ENCODE measurements at regions not wholly inside any gene's neighbourhood (a gene's known extent, or its start where the extent isn't known, plus 50 kb on each side); places are given as distances from the start of the nearest gene placed in this dataset.

DNA sequence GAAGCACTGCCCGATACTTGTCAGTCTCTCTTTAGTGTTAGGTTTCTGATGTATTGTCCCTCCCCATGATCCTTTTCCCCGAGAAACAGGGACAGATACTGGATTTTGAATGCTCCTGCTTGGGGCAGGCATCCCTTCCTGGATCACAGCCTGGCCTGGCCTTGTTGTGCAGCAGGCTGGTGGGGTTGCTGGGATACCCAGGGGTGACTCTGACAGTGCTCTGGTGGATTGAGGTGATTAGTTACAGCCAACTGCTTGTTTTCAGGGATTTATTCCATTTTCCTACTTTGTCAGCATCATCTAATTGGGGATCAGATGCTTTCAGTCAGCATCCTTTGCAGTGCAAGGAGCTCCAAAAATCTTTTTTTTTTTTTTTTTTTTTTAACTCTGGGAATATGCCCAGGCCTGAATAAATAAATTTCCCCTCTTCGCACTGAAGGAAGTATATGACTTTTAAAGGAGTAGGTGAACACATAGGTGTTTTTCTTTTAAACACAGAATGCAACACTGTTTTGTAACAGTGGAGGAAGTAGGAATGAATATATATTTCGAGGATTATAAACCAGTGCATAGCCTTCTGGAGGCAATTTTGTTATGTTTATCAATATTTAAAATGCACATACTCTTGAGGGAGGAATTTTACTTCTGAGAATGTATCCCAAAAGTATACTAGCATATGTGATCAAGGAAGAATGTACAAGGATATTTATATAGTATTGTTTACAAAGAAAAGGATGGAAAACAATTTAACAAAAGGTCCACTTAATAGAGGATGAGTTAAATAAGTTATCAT is 127.3 kb upstream of the ELL2 start:
- no peak for ATAC-seq
- H3K4me1 ChIP-seq = no peaks in the 10 kb centered on the region
- H3K9me3 ChIP-seq = no peaks in the 10 kb centered on the region
- H3K4me3 ChIP-seq = no peak overlapping the region
- no peaks in the 10 kb centered on the region for H3K36me3 ChIP-seq
- intact Hi-C loops (cut with DNase I) = no loop called here
- DNase-seq = no peak
- TF ChIP-seq, protein P1, sequence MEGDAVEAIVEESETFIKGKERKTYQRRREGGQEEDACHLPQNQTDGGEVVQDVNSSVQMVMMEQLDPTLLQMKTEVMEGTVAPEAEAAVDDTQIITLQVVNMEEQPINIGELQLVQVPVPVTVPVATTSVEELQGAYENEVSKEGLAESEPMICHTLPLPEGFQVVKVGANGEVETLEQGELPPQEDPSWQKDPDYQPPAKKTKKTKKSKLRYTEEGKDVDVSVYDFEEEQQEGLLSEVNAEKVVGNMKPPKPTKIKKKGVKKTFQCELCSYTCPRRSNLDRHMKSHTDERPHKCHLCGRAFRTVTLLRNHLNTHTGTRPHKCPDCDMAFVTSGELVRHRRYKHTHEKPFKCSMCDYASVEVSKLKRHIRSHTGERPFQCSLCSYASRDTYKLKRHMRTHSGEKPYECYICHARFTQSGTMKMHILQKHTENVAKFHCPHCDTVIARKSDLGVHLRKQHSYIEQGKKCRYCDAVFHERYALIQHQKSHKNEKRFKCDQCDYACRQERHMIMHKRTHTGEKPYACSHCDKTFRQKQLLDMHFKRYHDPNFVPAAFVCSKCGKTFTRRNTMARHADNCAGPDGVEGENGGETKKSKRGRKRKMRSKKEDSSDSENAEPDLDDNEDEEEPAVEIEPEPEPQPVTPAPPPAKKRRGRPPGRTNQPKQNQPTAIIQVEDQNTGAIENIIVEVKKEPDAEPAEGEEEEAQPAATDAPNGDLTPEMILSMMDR (IDR thresholded peaks at IDR 0.05) = no peak
- H3K27me3 ChIP-seq = no peaks in the 10 kb centered on the region
- no peak overlapping the region for H3K27ac ChIP-seq

DNA sequence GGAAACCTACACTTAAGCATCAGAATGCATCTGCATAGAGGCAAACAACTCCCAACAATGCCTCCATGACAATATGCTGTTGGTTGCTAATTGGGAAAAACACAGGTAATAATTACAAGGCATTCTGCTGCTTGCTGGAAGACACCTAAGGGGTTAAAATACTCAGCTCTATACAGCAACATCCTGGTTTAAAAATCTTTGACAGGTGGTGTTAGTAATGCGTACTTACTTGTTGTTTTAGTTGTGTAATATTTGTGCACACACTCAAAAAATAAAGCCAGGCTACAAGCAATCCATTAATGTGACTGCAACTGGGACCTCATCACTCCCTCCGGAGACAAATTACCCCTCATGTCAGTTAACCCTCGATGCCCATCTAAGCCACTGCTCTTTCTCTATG is 126.3 kb upstream of the ELL2 start:
- Histone ChIP-seq H3K27ac (no peak overlapping the region), H3K36me3 (no peaks in the 10 kb centered on the region), H3K27me3 (no peaks in the 10 kb centered on the region), H3K4me1 (no peaks in the 10 kb centered on the region), H3K9me3 (no peaks in the 10 kb centered on the region), H3K4me3 (no peak overlapping the region)
- ATAC-seq (no peak), DNase-seq (no peak)
- TF ChIP-seq, protein P1 (IDR thresholded peaks at IDR 0.05) = no peak
- intact Hi-C loops (cut with DNase I) = no loop called here

DNA sequence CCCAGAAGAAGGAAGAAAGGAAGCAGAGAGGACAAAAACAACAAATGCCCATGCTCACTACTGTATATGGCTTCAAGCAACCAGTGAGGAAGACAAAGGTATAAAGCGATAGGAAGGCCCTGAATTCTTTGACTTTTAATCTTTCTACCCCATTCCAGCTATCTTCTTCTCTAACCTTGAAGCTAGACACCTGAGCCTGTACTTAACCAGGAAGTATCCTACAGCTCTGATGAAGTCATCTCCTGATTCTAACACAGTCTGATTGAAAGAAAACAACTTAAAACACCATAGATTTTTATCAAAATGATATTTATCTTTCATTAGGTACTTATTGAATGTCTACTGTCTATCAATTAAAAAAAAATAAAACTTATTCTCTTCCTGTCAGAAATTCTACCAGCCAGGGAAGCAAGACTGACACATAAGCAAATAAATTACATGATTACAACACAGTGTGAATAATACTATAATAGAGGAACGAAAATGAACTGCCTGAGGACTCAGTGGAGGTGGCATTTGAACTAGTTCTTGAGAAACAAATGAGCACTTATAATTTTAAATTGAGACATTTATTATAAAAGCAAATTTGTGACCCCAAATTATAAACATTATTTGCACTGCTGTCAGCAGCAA is 123.3 kb upstream of the ELL2 start:
- Histone ChIP-seq H3K4me3 (no peak overlapping the region), H3K27me3 (no peaks in the 10 kb centered on the region), H3K27ac (no peak overlapping the region), H3K36me3 (no peaks in the 10 kb centered on the region), H3K9me3 (no peaks in the 10 kb centered on the region), H3K4me1 (no peaks in the 10 kb centered on the region)
- TF ChIP-seq, protein P1 (IDR thresholded peaks at IDR 0.05) = no peak
- intact Hi-C loops (cut with DNase I) = no loop called here
- peak; percentile 46 for ATAC-seq
- DNase-seq = no peak

DNA sequence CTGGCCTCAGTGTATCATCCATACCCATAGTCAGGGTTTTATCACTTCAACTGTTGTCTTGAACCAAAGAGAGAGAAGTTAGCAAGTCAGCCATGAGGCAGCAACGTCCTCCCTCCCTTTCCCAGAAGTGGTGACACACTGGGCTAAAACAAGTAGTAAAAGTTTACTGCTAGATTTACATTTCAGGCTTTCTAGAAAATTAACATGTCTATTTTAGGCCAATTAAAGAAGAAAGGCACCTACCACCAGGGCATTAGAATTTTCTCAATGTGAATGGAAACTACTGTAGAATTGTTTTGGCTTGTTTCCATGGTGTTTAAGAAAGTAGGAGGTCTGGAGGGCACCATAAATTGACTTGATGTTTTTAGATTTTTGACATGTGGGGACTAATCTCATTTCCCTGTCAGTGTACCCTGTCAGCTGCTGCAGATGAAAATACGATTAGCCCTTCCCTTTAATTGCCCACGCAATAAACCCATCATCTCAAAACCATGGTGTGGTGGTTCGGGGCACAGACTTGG is 121.8 kb upstream of the ELL2 start:
- H3K4me3 ChIP-seq = no peak overlapping the region
- H3K4me1 ChIP-seq = no peaks in the 10 kb centered on the region
- TF ChIP-seq, protein P1 (IDR thresholded peaks at IDR 0.05) = no peak
- H3K9me3 ChIP-seq = no peaks in the 10 kb centered on the region
- H3K27ac ChIP-seq = no peak overlapping the region
- H3K36me3 ChIP-seq = no peaks in the 10 kb centered on the region
- H3K27me3 ChIP-seq = no peaks in the 10 kb centered on the region
- intact Hi-C loops (cut with DNase I) = no loop called here
- ATAC-seq = no peak
- DNase-seq = no peak

DNA sequence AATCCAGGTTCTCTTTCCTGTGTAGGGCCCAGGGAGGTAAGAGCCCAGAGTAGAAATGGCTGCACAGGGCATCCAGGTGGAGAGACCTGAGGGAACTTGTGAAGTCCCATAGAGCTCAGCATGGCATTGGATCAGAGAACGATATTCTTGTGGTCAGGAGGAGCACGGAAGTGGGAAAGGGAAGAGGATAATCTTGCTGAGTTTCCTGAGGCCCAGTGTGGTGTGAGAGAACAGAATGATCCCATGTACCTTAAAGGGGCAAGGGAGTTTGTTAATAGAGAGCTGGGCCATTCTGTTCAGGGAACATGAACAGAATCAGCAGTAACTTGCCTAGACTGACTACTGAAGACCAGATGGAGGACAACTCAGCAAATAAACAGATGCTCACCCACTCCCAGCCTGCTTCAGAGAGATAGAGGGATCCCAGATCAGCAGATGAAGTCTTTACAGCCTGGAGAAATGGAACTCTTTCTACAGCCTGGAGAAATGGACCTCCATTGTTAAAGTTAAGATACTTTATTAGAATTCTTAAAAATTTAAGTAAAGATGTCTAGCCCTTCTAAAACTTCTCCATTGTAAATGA is 119.7 kb upstream of the ELL2 start:
- H3K27me3 ChIP-seq = no peaks in the 10 kb centered on the region
- H3K9me3 ChIP-seq = no peaks in the 10 kb centered on the region
- DNase-seq (no peak), ATAC-seq (no peak)
- no peak overlapping the region for H3K27ac ChIP-seq
- no peak overlapping the region for H3K4me3 ChIP-seq
- TF ChIP-seq, protein P1 (IDR thresholded peaks at IDR 0.05) = no peak
- no peaks in the 10 kb centered on the region for H3K4me1 ChIP-seq
- no peaks in the 10 kb centered on the region for H3K36me3 ChIP-seq
- intact Hi-C loops (cut with DNase I) = no loop called here

All from upper lobe of right lung (tissue), 1 donor.